Loucy (cell line): ENCODE measurements at regions not wholly inside any gene's neighbourhood (a gene's known extent, or its start where the extent isn't known, plus 50 kb on each side); places are given as distances from the start of the nearest gene placed in this dataset.
"Not testable (repeated sequence)": the region's sequence is repeated elsewhere in the genome, so short reads cannot be mapped to it uniquely, and the experiment has no call there.

Experiments
- EZH2phosphoT487 ChIP-seq: fragments of 200-600 bp; IDR thresholded peaks from 2 replicates; pipeline ENCODE4 v1.6.1; 2018; ENCODE audit warnings: antibody characterized with exemption, mild to moderate bottlenecking, moderate library complexity, borderline replicate concordance
- TF ChIP-seq, protein P1 (sequence below): fragments of 200-600 bp; sonication (generic); conservative IDR thresholded peaks from 2 replicates; pipeline ENCODE4 v1.5.1; 2014; ENCODE audit warnings: mild to moderate bottlenecking, antibody characterized with exemption, low read length

DNA sequence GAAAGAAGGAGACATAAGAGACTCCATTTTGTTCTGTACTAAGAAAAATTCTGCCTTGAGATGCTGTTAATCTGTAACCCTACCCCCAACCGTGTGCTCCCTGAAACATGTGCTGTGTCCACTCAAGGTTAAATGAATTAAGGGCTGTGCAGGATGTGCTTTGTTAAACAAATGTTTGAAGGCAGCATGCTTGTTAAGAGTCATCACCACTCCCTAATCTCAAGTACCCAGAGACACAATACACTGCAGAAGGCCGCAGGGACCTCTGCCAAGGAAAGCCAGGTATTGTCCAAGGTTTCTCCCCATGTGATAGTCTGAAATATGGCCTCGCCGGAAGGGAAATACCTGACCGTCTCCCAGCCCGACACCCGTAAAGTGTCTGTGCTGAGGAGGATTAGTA, 152.4 kb upstream of the NOTCH2NLA start:
- TF ChIP-seq, protein P1, sequence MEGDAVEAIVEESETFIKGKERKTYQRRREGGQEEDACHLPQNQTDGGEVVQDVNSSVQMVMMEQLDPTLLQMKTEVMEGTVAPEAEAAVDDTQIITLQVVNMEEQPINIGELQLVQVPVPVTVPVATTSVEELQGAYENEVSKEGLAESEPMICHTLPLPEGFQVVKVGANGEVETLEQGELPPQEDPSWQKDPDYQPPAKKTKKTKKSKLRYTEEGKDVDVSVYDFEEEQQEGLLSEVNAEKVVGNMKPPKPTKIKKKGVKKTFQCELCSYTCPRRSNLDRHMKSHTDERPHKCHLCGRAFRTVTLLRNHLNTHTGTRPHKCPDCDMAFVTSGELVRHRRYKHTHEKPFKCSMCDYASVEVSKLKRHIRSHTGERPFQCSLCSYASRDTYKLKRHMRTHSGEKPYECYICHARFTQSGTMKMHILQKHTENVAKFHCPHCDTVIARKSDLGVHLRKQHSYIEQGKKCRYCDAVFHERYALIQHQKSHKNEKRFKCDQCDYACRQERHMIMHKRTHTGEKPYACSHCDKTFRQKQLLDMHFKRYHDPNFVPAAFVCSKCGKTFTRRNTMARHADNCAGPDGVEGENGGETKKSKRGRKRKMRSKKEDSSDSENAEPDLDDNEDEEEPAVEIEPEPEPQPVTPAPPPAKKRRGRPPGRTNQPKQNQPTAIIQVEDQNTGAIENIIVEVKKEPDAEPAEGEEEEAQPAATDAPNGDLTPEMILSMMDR, result not testable (repeated sequence)
- TF ChIP-seq EZH2phosphoT487, result not testable (repeated sequence)
